K562 (cell line): ENCODE measurements at regions not wholly inside any gene's neighbourhood (a gene's known extent, or its start where the extent isn't known, plus 50 kb on each side); places are given as distances from the start of the nearest gene placed in this dataset.

Experiments used
- ATAC-seq: fragments of 200-7000 bp; cut with Tn5 transposase; 3 replicates; pipeline ENCODE4 v1.9.1; 2020; ENCODE audit warnings: moderate library complexity
- BruUV-seq: library from RNA; stranded (reverse); fragments of 400-500 nt; replicated peaks from 2 replicates; lab custom pipeline; 2021; lab: Mats Ljungman, UMichigan
- CTCF ChIA-PET: fragments of 300-600 bp; formaldehyde crosslinking; extraction: SDS; loops from one replicate; lab custom pipeline; 2021; ENCODE audit warnings: low intra/inter-chr PET ratio; lab: Yijun Ruan, JAX
- POLR2A ChIA-PET: fragments of 300-600, 350-650 bp; sonication (Branson Sonifier 250); formaldehyde crosslinking; extraction: SDS; loops from one replicate; lab custom pipeline; 2021; ENCODE audit warnings: antibody characterized with exemption, inconsistent platforms; lab: Yijun Ruan, JAX
- DNase-seq, 4 experiments: peaks; one replicate each; pipeline versions ENCODE4 v3.0.0 to v3.0.0-alpha.2; 2011 to 2018; ENCODE audit warnings: low spot score in 3 of 4, mixed read lengths in 3 of 4; ENCODE audit errors: extremely low read depth in 1 of 4
- FAIRE-seq: peaks from 2 replicates; lab custom pipeline; 2011; peaks lifted over from hg19 to GRCh38; lab: Jason Lieb, UNC
- H2AFZ ChIP-seq: 2 replicates; pipeline ENCODE4 v1.6.0; 2011; ENCODE audit warnings: low read depth, low read length, control low read depth, inconsistent platforms
- H3K27ac ChIP-seq: fragments of 200-600 bp; 3 replicates; pipeline ENCODE4 v1.8.0; 2011; ENCODE audit warnings: low read depth, mild to moderate bottlenecking, control low read depth, inconsistent platforms, low read length, moderate library complexity, mixed read lengths; ENCODE audit errors: extremely low read depth
- H3K27me3 ChIP-seq, 2 experiments: fragments of 300-600 bp in 1 of 2; 2 replicates in 1 of 2; 3 replicates in 1 of 2; pipeline versions ENCODE4 v1.6.0 to v1.8.0; 2011; ENCODE audit warnings: inconsistent platforms in 2 of 2, low read length in 2 of 2, mild to moderate bottlenecking in 1 of 2, mixed read lengths in 1 of 2, moderate library complexity in 1 of 2; ENCODE audit not compliant: control insufficient read depth in 2 of 2, insufficient read depth in 2 of 2
- H3K36me3 ChIP-seq: fragments of 300-600 bp; 3 replicates; pipeline ENCODE4 v1.8.0; 2011; ENCODE audit warnings: mild to moderate bottlenecking, low read length, inconsistent platforms; ENCODE audit not compliant: control insufficient read depth, insufficient read depth
- H3K4me1 ChIP-seq, 2 experiments: fragments of 200-600 bp in 1 of 2; replicated peaks in 1 of 2; 2 replicates in 1 of 2; 3 replicates in 1 of 2; pipeline versions ENCODE4 v1.5.1 to v1.8.0; 2011; ENCODE audit warnings: inconsistent platforms in 2 of 2, low read length in 2 of 2, mild to moderate bottlenecking in 1 of 2, mixed read lengths in 1 of 2, moderate library complexity in 1 of 2; ENCODE audit not compliant: control insufficient read depth in 2 of 2, insufficient read depth in 2 of 2
- H3K4me2 ChIP-seq: 2 replicates; pipeline ENCODE4 v1.6.1; 2011; ENCODE audit warnings: low read length, control low read depth, inconsistent platforms, mixed read lengths; ENCODE audit not compliant: insufficient read depth
- H3K4me3 ChIP-seq: fragments of 200-600 bp; sonication (generic), shearing (Covaris generic); 2 replicates; pipeline ENCODE4 v1.5.1; 2016; ENCODE audit warnings: control low read depth, inconsistent platforms
- H3K79me2 ChIP-seq: fragments of 200-600 bp; 3 replicates; pipeline ENCODE4 v1.8.0; 2011; ENCODE audit warnings: low read length, inconsistent platforms; ENCODE audit not compliant: control insufficient read depth, insufficient read depth
- H3K9ac ChIP-seq, 2 experiments: 2 replicates each; pipeline versions ENCODE4 v1.6.0 to v1.6.1; 2011; ENCODE audit warnings: low read depth in 2 of 2, low read length in 2 of 2, control low read depth in 1 of 2, inconsistent platforms in 1 of 2, mild to moderate bottlenecking in 1 of 2, mixed read lengths in 1 of 2; ENCODE audit not compliant: insufficient read depth in 1 of 2
- H3K9me1 ChIP-seq: one replicate; pipeline ENCODE4 v1.6.0; 2011; ENCODE audit warnings: inconsistent platforms, mild to moderate bottlenecking, low read length, moderate library complexity; ENCODE audit not compliant: control insufficient read depth, insufficient read depth
- H3K9me3 ChIP-seq: replicated peaks from 2 replicates; pipeline ENCODE4 v1.5.1; 2011; ENCODE audit warnings: low read depth, low read length, inconsistent platforms; ENCODE audit not compliant: control insufficient read depth, insufficient read depth
- H4K20me1 ChIP-seq: replicated peaks from 2 replicates; pipeline ENCODE4 v1.6.1; 2011; ENCODE audit warnings: low read length, inconsistent platforms, mixed read lengths; ENCODE audit not compliant: control insufficient read depth, insufficient read depth
- ZNF263 ChIP-seq: sonication (generic); formaldehyde crosslinking; IDR thresholded peaks from 2 replicates; pipeline ENCODE4 v1.8.0; 2022; ENCODE audit warnings: mild to moderate bottlenecking, missing genetic modification reagents, borderline replicate concordance
- ZNF431 ChIP-seq: sonication (generic); formaldehyde crosslinking; IDR thresholded peaks from 2 replicates; pipeline ENCODE4 v1.8.0; 2022; ENCODE audit warnings: mild to moderate bottlenecking, missing genetic modification reagents
- ZSCAN32 ChIP-seq: fragments of 450-650 bp; formaldehyde crosslinking; IDR thresholded peaks from 2 replicates; pipeline ENCODE4 v1.4.0; 2020; ENCODE audit warnings: mild to moderate bottlenecking, moderate library complexity
- WGBS: fragments of 100-300 bp; shearing (Covaris generic); methylation state at CpG from one replicate; pipeline ENCODE4 v1.1.6; 2016; ENCODE audit warnings: low coverage, mixed read lengths; ENCODE audit not compliant: insufficient coverage; ENCODE audit errors: missing lambda C conversion rate; 5-methylcytosine and 5-hydroxymethylcytosine counted together
- in situ Hi-C: fragments of 300-500 bp; cut with MboI; formaldehyde crosslinking; loops from 4 replicates; pipeline ENCODE4 v1.15.0; 2018; ENCODE audit warnings: inconsistent platforms, mixed read lengths
- intact Hi-C: fragments of 100-400 bp; cut with micrococcal nuclease; formaldehyde crosslinking; loops from 2 replicates; pipeline ENCODE4 v1.14.2; 2022
- TF ChIP-seq, protein P1 (sequence below): fragments of 250-450 bp; sonication (Bioruptor Pico); IDR thresholded peaks from 2 replicates; pipeline ENCODE4 v1.8.0; 2022; ENCODE audit warnings: moderate library complexity, mild to moderate bottlenecking, inconsistent platforms
- TF ChIP-seq, protein P2 (sequence below): fragments of 250-450 bp; sonication (Bioruptor Pico); IDR thresholded peaks from 2 replicates; pipeline ENCODE4 v1.9.0; 2021; ENCODE audit warnings: mild to moderate bottlenecking
- TF ChIP-seq, protein P3 (sequence below), 2 experiments: fragments of 450-650 bp; IDR thresholded peaks; 2 replicates each; pipeline ENCODE4 v1.6.1; 2018; ENCODE audit warnings: mild to moderate bottlenecking in 2 of 2, low read depth in 1 of 2; ENCODE audit not compliant: partially characterized antibody in 2 of 2
- TF ChIP-seq, protein P4 (sequence below), 2 experiments: IDR thresholded peaks; 2 replicates each; pipeline ENCODE4 v1.6.1; 2011; ENCODE audit warnings: borderline replicate concordance in 1 of 2, control low read depth in 1 of 2, low read depth in 1 of 2, low read length in 1 of 2, mild to moderate bottlenecking in 1 of 2, mixed read lengths in 1 of 2, moderate library complexity in 1 of 2; ENCODE audit not compliant: insufficient read depth in 1 of 2, insufficient read length in 1 of 2, poor library complexity in 1 of 2, severe bottlenecking in 1 of 2; ENCODE audit errors: extremely low read depth in 1 of 2

DNA sequence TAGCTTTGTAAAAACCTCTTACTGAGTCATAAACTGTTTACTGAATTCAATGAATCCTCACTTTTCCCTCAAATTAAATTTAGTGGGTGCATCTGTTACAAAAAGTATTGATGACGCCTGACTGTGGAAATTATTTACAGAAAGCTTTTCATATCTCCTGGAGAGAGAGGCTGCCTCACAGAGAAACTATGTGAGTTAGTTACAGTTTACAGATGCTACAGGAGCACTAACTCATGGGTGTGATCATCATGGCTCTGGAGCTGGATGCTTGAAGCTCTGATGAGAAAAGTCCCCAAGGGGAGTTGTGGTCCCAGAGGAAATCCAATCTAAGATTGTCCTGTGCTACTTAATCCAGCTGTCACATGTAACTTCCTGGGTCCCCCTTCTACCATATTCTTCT, 590.8 kb downstream of the LMO7 start:
- ChIA-PET CTCF (no interaction called here), POLR2A (no interaction called here)
- FAIRE-seq, result no peak
- TF ChIP-seq ZNF431 (CRISPR knock-in tag) (no peak), ZNF263 (CRISPR knock-in tag) (no peak), ZSCAN32 (CRISPR knock-in tag) (no peak)
- TF ChIP-seq, protein P1, sequence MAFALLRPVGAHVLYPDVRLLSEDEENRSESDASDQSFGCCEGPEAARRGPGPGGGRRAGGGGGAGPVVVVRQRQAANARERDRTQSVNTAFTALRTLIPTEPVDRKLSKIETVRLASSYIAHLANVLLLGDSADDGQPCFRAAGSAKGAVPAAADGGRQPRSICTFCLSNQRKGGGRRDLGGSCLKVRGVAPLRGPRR (CRISPR knock-in tag), result no peak
- TF ChIP-seq, protein P2, sequence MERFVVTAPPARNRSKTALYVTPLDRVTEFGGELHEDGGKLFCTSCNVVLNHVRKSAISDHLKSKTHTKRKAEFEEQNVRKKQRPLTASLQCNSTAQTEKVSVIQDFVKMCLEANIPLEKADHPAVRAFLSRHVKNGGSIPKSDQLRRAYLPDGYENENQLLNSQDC (CRISPR knock-in tag), result no peak
- TF ChIP-seq, protein P3, sequence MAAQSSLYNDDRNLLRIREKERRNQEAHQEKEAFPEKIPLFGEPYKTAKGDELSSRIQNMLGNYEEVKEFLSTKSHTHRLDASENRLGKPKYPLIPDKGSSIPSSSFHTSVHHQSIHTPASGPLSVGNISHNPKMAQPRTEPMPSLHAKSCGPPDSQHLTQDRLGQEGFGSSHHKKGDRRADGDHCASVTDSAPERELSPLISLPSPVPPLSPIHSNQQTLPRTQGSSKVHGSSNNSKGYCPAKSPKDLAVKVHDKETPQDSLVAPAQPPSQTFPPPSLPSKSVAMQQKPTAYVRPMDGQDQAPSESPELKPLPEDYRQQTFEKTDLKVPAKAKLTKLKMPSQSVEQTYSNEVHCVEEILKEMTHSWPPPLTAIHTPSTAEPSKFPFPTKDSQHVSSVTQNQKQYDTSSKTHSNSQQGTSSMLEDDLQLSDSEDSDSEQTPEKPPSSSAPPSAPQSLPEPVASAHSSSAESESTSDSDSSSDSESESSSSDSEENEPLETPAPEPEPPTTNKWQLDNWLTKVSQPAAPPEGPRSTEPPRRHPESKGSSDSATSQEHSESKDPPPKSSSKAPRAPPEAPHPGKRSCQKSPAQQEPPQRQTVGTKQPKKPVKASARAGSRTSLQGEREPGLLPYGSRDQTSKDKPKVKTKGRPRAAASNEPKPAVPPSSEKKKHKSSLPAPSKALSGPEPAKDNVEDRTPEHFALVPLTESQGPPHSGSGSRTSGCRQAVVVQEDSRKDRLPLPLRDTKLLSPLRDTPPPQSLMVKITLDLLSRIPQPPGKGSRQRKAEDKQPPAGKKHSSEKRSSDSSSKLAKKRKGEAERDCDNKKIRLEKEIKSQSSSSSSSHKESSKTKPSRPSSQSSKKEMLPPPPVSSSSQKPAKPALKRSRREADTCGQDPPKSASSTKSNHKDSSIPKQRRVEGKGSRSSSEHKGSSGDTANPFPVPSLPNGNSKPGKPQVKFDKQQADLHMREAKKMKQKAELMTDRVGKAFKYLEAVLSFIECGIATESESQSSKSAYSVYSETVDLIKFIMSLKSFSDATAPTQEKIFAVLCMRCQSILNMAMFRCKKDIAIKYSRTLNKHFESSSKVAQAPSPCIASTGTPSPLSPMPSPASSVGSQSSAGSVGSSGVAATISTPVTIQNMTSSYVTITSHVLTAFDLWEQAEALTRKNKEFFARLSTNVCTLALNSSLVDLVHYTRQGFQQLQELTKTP (IDR thresholded peaks at IDR 0.05; ENCODE audit: low read depth in 1 of 2, partially characterized antibody in 2 of 2), result no peak
- TF ChIP-seq, protein P4, sequence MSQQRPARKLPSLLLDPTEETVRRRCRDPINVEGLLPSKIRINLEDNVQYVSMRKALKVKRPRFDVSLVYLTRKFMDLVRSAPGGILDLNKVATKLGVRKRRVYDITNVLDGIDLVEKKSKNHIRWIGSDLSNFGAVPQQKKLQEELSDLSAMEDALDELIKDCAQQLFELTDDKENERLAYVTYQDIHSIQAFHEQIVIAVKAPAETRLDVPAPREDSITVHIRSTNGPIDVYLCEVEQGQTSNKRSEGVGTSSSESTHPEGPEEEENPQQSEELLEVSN (IDR thresholded peaks at IDR 0.05; ENCODE audit: borderline replicate concordance in 1 of 2, extremely low read depth in 1 of 2, insufficient read depth in 1 of 2, insufficient read length in 1 of 2, low read depth in 1 of 2, low read length in 1 of 2, poor library complexity in 1 of 2, severe bottlenecking in 1 of 2), result no peak

More for the DNA sequence above, 590.8 kb downstream of the LMO7 start:
- Histone ChIP-seq H3K27ac (no peak overlapping the region), H3K4me2 (no peak overlapping the region), H3K9ac (no peak overlapping the region), H3K4me3 (no peak overlapping the region), H3K9me3 (no peaks in the 10 kb centered on the region), H3K79me2 (no peaks in the 10 kb centered on the region), H3K36me3 (no peaks in the 10 kb centered on the region), H2AFZ (no peak overlapping the region), H3K9me1 (no peaks in the 10 kb centered on the region), H4K20me1 (no peaks in the 10 kb centered on the region), H3K4me1 (no peaks in the 10 kb centered on the region), H3K27me3 (no peaks in the 10 kb centered on the region)
- 0% methylated on average over 1 of the region's 1 CpG for WGBS
- no TSS peak for BruUV-seq
- intact Hi-C loops, result no loop called here
- DNase-seq (no peak), ATAC-seq (no peak)
- in situ Hi-C loops, result no loop called here
